ENCODE measurements at regions not wholly inside any gene's neighbourhood (a gene's known extent, or its start where the extent isn't known, plus 50 kb on each side); places are given as distances from the start of the nearest gene placed in this dataset.
"Not testable (repeated sequence)": the region's sequence is repeated elsewhere in the genome, so short reads cannot be mapped to it uniquely, and the experiment has no call there.

GRCh38 chr6:104509355-104509754 is 350.4 kb downstream of the HACE1 start:
- DNase-seq (ENCODE audit: low read depth in 3 of 3): no peak

DNA sequence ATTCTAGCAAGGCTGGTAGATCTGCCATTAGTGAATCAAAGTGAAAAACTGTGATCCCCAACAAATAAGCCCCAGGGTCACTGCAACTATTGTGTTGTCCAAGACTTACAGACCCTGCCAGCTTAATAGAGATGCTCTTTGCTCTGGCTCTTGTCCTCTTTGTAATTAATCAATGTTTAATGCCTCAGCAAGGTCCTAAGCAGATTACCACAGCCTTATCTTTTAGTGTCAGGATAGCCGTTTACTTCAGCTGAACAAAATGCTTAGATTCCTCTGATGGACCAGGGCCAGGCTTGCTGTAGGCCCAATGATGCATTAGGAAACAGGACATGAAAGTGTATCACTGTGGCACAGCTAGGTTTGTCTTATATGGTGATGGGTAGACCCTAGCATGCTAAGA is 353.3 kb downstream of the HACE1 start:
- no peak for DNase-seq (ENCODE audit: low read depth in 3 of 3)

DNA sequence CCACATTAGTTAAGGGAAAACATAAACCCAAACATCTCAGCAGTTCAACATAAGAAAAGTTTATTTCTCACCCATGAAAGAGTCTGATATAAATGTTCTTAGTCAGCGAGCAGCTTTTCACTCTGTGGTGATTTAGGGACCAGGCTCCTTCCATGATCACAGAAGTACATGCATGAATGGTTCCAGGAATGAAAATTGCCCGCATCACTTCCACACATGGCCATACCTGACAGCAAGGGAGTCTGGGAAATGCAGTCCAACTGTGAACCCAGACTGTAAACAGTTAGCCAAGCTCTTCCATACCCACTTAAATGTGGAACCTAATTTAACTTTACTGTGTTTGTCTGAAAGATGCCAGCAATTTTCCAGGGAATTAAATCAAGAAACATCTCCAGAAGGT is 353.9 kb downstream of the HACE1 start:
- no peak for DNase-seq (ENCODE audit: low read depth in 3 of 3)

- DNase-seq (ENCODE audit: low read depth in 3 of 3): no peak
Observed at GRCh38 chr6:104500265-104500664, 359.5 kb downstream of the HACE1 start.

- no peak for DNase-seq (ENCODE audit: low read depth in 3 of 3)
Observed at GRCh38 chr6:104486035-104486434, 373.7 kb downstream of the HACE1 start.

GRCh38 chr6:104484626-104485025 is 375.1 kb downstream of the HACE1 start:
- no peak for DNase-seq (ENCODE audit: low read depth in 3 of 3)

GRCh38 chr6:104484191-104484590 is 375.5 kb downstream of the HACE1 start:
- no peak for DNase-seq (ENCODE audit: low read depth in 3 of 3)

DNA sequence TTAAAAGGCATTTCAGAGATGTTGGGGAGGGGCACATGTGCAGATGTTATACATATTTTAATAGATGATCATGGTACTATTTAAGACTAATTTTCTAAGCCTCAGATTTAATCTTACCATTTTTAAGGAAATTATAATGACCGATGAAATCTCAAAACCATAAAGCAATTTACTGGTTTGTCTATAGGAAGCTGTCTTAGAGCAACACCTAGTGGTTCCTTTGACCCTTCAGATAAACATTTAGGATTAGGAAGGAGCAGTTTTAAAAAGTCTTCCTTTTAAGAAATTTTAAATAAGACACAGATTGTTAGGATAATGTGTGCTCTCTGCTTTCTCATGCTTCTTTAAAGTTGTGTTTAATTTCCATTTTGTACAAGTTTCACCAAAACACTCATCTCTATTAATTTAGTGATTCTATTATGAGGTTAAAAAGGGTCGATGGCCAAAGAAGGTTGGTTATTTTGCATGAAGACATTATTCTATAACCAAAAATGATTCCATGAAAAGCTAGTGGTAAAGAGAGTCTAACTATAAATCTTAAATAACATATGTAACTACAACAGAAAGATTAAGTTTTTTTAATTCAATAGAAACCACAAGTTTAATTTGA is 376.4 kb downstream of the HACE1 start:
- DNase-seq (ENCODE audit: low read depth in 3 of 3): no peak

- DNase-seq (ENCODE audit: low read depth in 3 of 3): no peak
Observed at GRCh38 chr6:104477569-104477968, 382.1 kb downstream of the HACE1 start.

- no peak for DNase-seq (ENCODE audit: low read depth in 3 of 3)
Observed at GRCh38 chr6:104473021-104473429, 386.7 kb downstream of the HACE1 start.

DNA sequence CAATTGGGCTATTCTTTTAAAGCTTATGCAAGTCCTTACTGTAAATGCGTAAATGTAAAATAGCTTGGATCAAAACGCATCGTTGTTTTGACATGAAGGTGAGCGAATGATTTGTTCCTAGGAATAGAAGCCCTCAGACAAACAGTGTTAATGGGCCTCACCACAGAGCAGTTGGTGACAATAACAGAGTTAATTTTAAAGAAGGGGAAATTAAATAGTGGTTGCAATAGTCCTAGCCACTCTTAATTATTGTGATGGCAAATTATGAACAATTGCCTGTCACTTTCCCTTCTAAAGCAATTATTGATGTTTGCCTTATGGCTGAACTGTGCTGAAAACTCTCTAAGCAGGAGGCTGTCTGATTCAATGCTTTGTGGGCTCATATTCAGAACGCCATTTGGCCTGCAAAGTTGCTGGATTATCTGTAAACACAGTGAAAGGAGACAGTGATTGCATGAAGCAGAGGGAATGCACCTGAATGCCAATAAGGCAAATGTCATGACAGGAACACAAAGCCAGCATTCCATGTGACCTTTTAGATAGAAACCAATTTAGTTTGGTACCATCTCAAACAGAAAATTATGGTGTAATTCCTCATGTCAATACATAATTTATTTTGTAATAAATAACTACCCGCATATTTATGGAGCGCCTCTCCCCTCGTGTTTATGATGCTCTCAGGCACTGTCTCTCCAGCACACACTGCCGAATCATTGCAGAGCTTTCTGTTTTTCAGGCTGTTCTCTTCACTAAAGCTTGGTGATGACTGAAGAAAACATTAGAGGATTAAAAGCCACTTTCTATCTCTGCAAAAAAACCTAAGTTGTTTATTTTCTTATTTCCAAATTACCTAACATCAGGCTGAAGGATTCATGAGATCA is 387.5 kb downstream of the HACE1 start:
- no peak for DNase-seq (ENCODE audit: low read depth in 3 of 3)

- DNase-seq (ENCODE audit: low read depth in 3 of 3): no peak
Observed at GRCh38 chr6:104466306-104466705, 393.4 kb downstream of the HACE1 start.

DNA sequence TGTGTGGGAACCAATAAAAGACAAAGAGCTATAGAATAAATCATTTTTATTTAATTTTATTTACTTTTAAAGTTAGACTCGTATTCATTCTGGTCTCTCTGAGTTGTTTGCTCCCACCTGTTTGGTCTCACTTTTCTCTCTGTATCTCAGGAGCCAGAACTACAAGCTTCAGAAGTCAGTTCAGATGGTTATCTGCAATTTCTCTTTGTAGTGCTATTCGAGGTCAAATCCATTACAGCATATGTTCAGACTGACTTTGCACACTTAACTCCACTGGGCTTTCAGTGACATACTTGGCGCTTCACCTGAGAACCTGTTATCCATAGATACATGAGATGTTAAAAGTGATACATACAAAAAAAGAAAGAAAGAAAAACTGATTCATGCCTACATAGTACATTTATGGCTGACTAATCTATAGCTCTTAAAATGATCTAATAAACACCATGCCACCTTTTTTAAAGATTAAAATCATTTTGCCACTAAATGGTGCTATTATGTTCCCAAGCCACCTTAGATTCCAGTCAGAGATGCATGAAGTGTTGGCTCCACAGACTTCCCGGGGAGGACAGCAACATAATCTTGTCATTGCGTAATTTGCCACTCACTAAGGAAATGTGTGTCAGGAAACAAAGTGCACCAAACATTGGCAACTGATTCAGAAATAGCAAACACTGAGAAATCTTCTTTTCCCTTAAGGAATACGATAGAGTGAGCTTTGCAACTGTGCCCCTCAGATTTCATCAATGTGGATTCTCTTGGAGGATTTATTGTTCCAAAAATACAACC is 396.7 kb downstream of the HACE1 start:
- no peak for DNase-seq (ENCODE audit: low read depth in 3 of 3)

GRCh38 chr6:104460738-104461483 is 398.8 kb downstream of the HACE1 start:
- DNase-seq (ENCODE audit: low read depth in 3 of 3): no peak

DNA sequence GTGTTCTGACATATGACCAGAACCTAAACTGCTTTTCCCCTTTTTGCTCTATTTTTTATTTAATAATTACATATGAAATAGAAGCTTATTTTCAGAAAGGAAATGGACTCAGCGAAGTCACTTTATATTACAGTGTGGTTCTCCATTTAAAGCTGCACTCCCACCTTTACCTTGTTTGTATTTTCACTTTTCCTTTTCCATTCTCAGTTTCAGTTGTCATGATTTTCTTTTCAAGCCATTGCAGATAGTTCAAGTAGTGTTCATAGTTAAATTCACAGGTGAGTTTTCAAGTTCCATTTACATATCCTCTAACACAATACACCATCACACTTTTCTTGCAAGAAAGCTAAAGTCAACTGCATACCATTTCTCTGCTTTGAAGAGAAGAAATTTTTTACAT is 400.2 kb downstream of the HACE1 start:
- no peak for DNase-seq (ENCODE audit: low read depth in 3 of 3)

- no peak for DNase-seq (ENCODE audit: low read depth in 3 of 3)
Observed at GRCh38 chr6:104449918-104450317, 409.8 kb downstream of the HACE1 start.

GRCh38 chr6:104446101-104447080 is 413.3 kb downstream of the HACE1 start:
- not testable (repeated sequence) for DNase-seq (ENCODE audit: low read depth in 3 of 3)

DNA sequence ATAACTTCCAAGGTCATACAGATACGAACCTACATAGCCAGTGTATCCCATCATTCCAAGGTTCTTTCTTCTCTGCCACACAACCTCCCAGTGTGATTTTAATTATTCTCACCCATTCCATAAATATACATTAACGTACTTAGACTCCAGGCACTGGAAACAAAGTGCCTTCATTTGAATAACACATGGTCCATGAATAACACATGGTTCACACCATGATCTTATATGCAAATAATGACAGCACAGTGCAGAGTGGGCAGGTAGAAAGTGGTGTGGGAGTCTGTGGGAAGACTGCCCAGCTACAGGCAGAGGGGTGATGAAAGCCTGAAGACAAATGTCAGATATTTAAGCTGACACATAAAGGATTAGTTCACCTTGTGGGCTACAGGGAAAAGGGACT is 425.2 kb downstream of the HACE1 start:
- DNase-seq (ENCODE audit: low read depth in 3 of 3): no peak

GRCh38 chr6:104431096-104431495 is 428.6 kb downstream of the HACE1 start:
- DNase-seq (ENCODE audit: low read depth in 3 of 3): no peak

GRCh38 chr6:104428184-104428583 is 431.5 kb downstream of the HACE1 start:
- DNase-seq (ENCODE audit: low read depth in 3 of 3): no peak

DNA sequence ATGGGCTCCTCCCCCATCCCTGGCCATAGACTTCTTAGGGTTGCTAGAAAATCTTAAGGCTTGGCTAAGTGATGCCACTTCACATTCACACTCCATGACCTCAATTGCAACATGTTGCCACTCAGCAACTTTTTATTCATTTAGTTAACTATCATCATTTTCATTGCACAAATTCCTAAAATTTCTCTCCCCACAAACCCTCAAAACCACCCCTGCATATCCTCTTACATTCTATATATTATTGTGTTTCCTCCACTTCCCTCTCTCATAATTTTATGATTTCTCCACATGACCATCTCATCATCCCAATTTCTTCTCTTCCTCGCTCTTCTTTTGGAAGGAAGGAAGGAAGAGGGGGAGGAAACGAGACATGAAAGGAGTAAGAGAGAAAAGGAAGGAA is 436.0 kb downstream of the HACE1 start:
- DNase-seq (ENCODE audit: low read depth in 3 of 3): no peak
